ENCODE measurements at regions not wholly inside any gene's neighbourhood (a gene's known extent, or its start where the extent isn't known, plus 50 kb on each side); places are given as distances from the start of the nearest gene placed in this dataset.

- intact Hi-C loops (cut with micrococcal nuclease) = no loop called here
- no peak overlapping the region for H3K4me3 Mint-ChIP-seq
- ATAC-seq (no peak), DNase-seq (no peak)
- no peak overlapping the region for H3K27ac ChIP-seq (ENCODE audit: low read length)
- H3K36me3 Mint-ChIP-seq = no peaks in the 10 kb centered on the region
- H3K27ac Mint-ChIP-seq = no peak overlapping the region
- no peaks in the 10 kb centered on the region for H3K4me1 Mint-ChIP-seq
- H3K4me1 ChIP-seq (ENCODE audit: control insufficient read depth, insufficient read depth, low read length) = no peaks in the 10 kb centered on the region
- TF ChIP-seq CTCF (IDR thresholded peaks at IDR 0.05) = no peak
- no peak overlapping the region for H3K4me3 ChIP-seq (ENCODE audit: low read length)
- H3K27me3 Mint-ChIP-seq (ENCODE audit: low read depth in 2 of 2) = no peaks in the 10 kb centered on the region
- no peaks in the 10 kb centered on the region for H3K9me3 ChIP-seq (ENCODE audit: control insufficient read depth, insufficient read depth, low read length)
- no peaks in the 10 kb centered on the region for H3K36me3 ChIP-seq (ENCODE audit: control insufficient read depth, insufficient read depth, low read length)
- no peaks in the 10 kb centered on the region for H3K27me3 ChIP-seq (ENCODE audit: control insufficient read depth, insufficient read depth, low read length)
- peaks cover 6 to 10% of the 10 kb centered on the region in 2 donors for H3K9me3 Mint-ChIP-seq
Measured at GRCh38 chr5:8508231-8508630, 639.3 kb downstream of the MTRR start.

DNA sequence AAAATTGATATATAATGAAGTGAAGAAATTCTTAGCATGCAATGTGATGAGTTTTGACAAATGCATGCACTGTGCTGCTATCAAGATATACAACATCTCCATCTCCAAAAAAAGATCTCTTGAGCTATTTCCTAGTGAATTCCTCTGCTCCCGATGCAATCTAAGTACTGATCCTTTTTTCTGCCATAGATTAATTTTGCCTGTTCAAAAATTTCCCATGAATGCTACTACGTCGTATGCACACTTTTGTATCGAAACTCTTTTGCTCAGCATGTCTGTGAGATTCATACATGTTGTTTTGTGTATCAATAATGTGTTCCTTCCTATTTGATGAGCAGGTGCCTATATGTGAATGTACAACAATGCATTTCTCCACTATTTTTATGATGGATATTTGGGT is 647.4 kb downstream of the MTRR start:
- 85% methylated on average over 4 of the region's 4 CpGs for WGBS (ENCODE audit: insufficient coverage)
- Mint-ChIP-seq H3K4me3 (no peak overlapping the region), H3K27ac (no peak overlapping the region), H3K36me3 (no peaks in the 10 kb centered on the region), H3K9me3 (peaks cover 15 to 19% of the 10 kb centered on the region in 2 donors), H3K27me3 (ENCODE audit: low read depth in 2 of 2) (no peaks in the 10 kb centered on the region), H3K4me1 (no peaks in the 10 kb centered on the region)
- no peak for TF ChIP-seq CTCF (IDR thresholded peaks at IDR 0.05)
- no peak overlapping the region for H3K4me3 ChIP-seq (ENCODE audit: low read length)
- ATAC-seq (no peak), DNase-seq (no peak)
- no peaks in the 10 kb centered on the region for H3K27me3 ChIP-seq (ENCODE audit: control insufficient read depth, insufficient read depth, low read length)
- no peaks in the 10 kb centered on the region for H3K4me1 ChIP-seq (ENCODE audit: control insufficient read depth, insufficient read depth, low read length)
- intact Hi-C loops (cut with micrococcal nuclease) = no loop called here
- H3K27ac ChIP-seq (ENCODE audit: low read length) = no peak overlapping the region
- no peaks in the 10 kb centered on the region for H3K9me3 ChIP-seq (ENCODE audit: control insufficient read depth, insufficient read depth, low read length)
- H3K36me3 ChIP-seq (ENCODE audit: control insufficient read depth, insufficient read depth, low read length) = no peaks in the 10 kb centered on the region

GRCh38 chr5:8517456-8517855 is 648.5 kb downstream of the MTRR start:
- ATAC-seq (no peak), DNase-seq (no peak)
- no peak overlapping the region for H3K4me3 ChIP-seq (ENCODE audit: low read length)
- H3K27ac ChIP-seq (ENCODE audit: low read length) = no peak overlapping the region
- Mint-ChIP-seq H3K27ac (no peak overlapping the region), H3K4me3 (no peak overlapping the region), H3K4me1 (no peaks in the 10 kb centered on the region), H3K27me3 (ENCODE audit: low read depth in 2 of 2) (no peaks in the 10 kb centered on the region), H3K9me3 (peaks cover 15% of the 10 kb centered on the region in 2 donors), H3K36me3 (no peaks in the 10 kb centered on the region)
- H3K9me3 ChIP-seq (ENCODE audit: control insufficient read depth, insufficient read depth, low read length) = no peaks in the 10 kb centered on the region
- H3K4me1 ChIP-seq (ENCODE audit: control insufficient read depth, insufficient read depth, low read length) = no peaks in the 10 kb centered on the region
- intact Hi-C loops (cut with micrococcal nuclease) = no loop called here
- WGBS (ENCODE audit: insufficient coverage) = 85% methylated on average over 2 of the region's 6 CpGs
- H3K36me3 ChIP-seq (ENCODE audit: control insufficient read depth, insufficient read depth, low read length) = no peaks in the 10 kb centered on the region
- no peaks in the 10 kb centered on the region for H3K27me3 ChIP-seq (ENCODE audit: control insufficient read depth, insufficient read depth, low read length)
- no peak for TF ChIP-seq CTCF (IDR thresholded peaks at IDR 0.05)

GRCh38 chr5:8520917-8521316 is 652.0 kb downstream of the MTRR start:
- Histone ChIP-seq H3K27ac (ENCODE audit: low read length) (no peak overlapping the region), H3K27me3 (ENCODE audit: control insufficient read depth, insufficient read depth, low read length) (no peaks in the 10 kb centered on the region), H3K4me1 (ENCODE audit: control insufficient read depth, insufficient read depth, low read length) (no peaks in the 10 kb centered on the region), H3K4me3 (ENCODE audit: low read length) (no peak overlapping the region), H3K9me3 (ENCODE audit: control insufficient read depth, insufficient read depth, low read length) (no peaks in the 10 kb centered on the region), H3K36me3 (ENCODE audit: control insufficient read depth, insufficient read depth, low read length) (no peaks in the 10 kb centered on the region)
- Mint-ChIP-seq H3K9me3 (peaks cover 6 to 9% of the 10 kb centered on the region in 2 donors), H3K27me3 (ENCODE audit: low read depth in 2 of 2) (no peaks in the 10 kb centered on the region), H3K4me3 (no peak overlapping the region), H3K27ac (no peak overlapping the region), H3K36me3 (no peaks in the 10 kb centered on the region), H3K4me1 (no peaks in the 10 kb centered on the region)
- TF ChIP-seq CTCF (IDR thresholded peaks at IDR 0.05) = no peak
- WGBS (ENCODE audit: insufficient coverage) = 87% methylated on average over 3 of the region's 3 CpGs
- ATAC-seq (no peak), DNase-seq (no peak)
- intact Hi-C loops (cut with micrococcal nuclease) = no loop called here

All from natural killer cell (primary cell).